ENCODE measurements at regions not wholly inside any gene's neighbourhood (a gene's known extent, or its start where the extent isn't known, plus 50 kb on each side); places are given as distances from the start of the nearest gene placed in this dataset.
"Not testable (repeated sequence)": the region's sequence is repeated elsewhere in the genome, so short reads cannot be mapped to it uniquely, and the experiment has no call there.

GRCh38 chr6:22173311-22173710 lies 123.5 kb downstream of the PRL start:
- no peaks in the 10 kb centered on the region for H3K36me3 ChIP-seq
- H3K9me3 ChIP-seq: peaks cover 14% of the 10 kb centered on the region
- no peaks in the 10 kb centered on the region for H3K4me1 ChIP-seq
- DNase-seq (ENCODE audit: low spot score in 2 of 2): no peak
- no peak overlapping the region for H3K4me3 ChIP-seq
- no peak overlapping the region for H3K27ac ChIP-seq
- no peaks in the 10 kb centered on the region for H3K27me3 ChIP-seq
- TF ChIP-seq EP300 (IDR thresholded peaks at IDR 0.05): no peak
- TF ChIP-seq POLR2AphosphoS5 (IDR thresholded peaks at IDR 0.05): no peak
- no peak for TF ChIP-seq POLR2A (IDR thresholded peaks at IDR 0.05)
- TF ChIP-seq, protein P1, sequence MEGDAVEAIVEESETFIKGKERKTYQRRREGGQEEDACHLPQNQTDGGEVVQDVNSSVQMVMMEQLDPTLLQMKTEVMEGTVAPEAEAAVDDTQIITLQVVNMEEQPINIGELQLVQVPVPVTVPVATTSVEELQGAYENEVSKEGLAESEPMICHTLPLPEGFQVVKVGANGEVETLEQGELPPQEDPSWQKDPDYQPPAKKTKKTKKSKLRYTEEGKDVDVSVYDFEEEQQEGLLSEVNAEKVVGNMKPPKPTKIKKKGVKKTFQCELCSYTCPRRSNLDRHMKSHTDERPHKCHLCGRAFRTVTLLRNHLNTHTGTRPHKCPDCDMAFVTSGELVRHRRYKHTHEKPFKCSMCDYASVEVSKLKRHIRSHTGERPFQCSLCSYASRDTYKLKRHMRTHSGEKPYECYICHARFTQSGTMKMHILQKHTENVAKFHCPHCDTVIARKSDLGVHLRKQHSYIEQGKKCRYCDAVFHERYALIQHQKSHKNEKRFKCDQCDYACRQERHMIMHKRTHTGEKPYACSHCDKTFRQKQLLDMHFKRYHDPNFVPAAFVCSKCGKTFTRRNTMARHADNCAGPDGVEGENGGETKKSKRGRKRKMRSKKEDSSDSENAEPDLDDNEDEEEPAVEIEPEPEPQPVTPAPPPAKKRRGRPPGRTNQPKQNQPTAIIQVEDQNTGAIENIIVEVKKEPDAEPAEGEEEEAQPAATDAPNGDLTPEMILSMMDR (IDR thresholded peaks at IDR 0.05): no peak

- not testable (repeated sequence) for H3K36me3 ChIP-seq; H3K9me3 ChIP-seq; H3K4me1 ChIP-seq; H3K27ac ChIP-seq; DNase-seq (ENCODE audit: low spot score in 2 of 2); H3K27me3 ChIP-seq; H3K4me3 ChIP-seq
- 100% methylated on average over 2 of the region's 20 CpGs for WGBS
These were observed 116.6 kb downstream of the PRL start for GRCh38 chr6:22180250-22180649.

- no peaks in the 10 kb centered on the region for H3K9me3 ChIP-seq
- no peaks in the 10 kb centered on the region for H3K36me3 ChIP-seq
- no peaks in the 10 kb centered on the region for H3K27me3 ChIP-seq
- no peak overlapping the region for H3K27ac ChIP-seq
- H3K4me1 ChIP-seq: no peaks in the 10 kb centered on the region
- TF ChIP-seq POLR2A (IDR thresholded peaks at IDR 0.05): no peak
- TF ChIP-seq, protein P1 (IDR thresholded peaks at IDR 0.05): no peak
- no peak for TF ChIP-seq POLR2AphosphoS5 (IDR thresholded peaks at IDR 0.05)
- no peak for TF ChIP-seq EP300 (IDR thresholded peaks at IDR 0.05)
- no peak for DNase-seq (ENCODE audit: low spot score in 2 of 2)
- H3K4me3 ChIP-seq: no peak overlapping the region
These were observed 112.5 kb downstream of the PRL start for GRCh38 chr6:22184371-22184770.

- no peak for DNase-seq (ENCODE audit: low spot score in 2 of 2)
- Histone ChIP-seq H3K27ac (no peak overlapping the region), H3K36me3 (no peaks in the 10 kb centered on the region), H3K4me1 (no peaks in the 10 kb centered on the region), H3K4me3 (no peak overlapping the region), H3K9me3 (no peaks in the 10 kb centered on the region), H3K27me3 (no peaks in the 10 kb centered on the region)
- 88% methylated on average over 6 of the region's 6 CpGs for WGBS
- TF ChIP-seq EP300 (IDR thresholded peaks at IDR 0.05) (no peak), POLR2A (IDR thresholded peaks at IDR 0.05) (no peak), POLR2AphosphoS5 (IDR thresholded peaks at IDR 0.05) (no peak)
- TF ChIP-seq, protein P1 (IDR thresholded peaks at IDR 0.05): no peak
These were observed 106.9 kb downstream of the PRL start for GRCh38 chr6:22189946-22190345.

DNA sequence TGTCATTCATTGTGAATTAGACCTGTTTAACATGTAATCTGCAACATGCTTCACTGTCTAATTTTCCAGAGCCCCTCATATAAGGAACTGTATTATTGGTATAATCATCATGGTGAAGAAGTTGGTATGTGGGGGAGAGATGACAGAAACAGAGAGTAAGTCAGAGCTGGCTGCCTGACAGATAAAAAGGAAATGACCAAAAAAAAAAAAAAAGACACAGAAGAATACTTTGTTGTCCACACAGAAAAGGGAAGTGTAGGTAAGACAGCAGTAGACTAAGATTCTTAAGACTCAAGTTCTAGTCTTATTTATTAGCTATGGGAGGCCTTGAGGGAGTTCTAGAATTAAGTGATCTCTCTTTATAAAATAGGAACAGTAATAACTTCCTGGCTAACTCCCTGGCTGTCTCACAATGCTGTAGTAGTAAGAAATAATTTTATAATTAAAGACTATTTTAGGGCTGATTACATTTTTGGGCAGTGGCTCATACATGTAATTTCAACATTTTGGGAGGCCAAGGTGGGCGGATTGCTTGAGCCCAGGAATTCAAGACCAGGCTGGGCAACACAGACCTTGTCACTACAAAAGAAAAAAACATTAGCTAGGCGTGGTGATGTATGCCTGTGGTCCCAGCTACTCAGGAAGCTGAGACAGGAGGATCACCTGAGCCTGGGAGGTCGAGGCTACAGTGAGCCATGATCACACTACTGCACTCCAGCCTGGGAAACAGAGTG lies 102.5 kb downstream of the PRL start:
- no peaks in the 10 kb centered on the region for H3K36me3 ChIP-seq
- no peaks in the 10 kb centered on the region for H3K9me3 ChIP-seq
- H3K27ac ChIP-seq: no peak overlapping the region
- DNase-seq (ENCODE audit: low spot score in 2 of 2): no peak
- no peak overlapping the region for H3K4me3 ChIP-seq
- WGBS: 85% methylated on average over 3 of the region's 3 CpGs
- H3K27me3 ChIP-seq: no peaks in the 10 kb centered on the region
- H3K4me1 ChIP-seq: no peaks in the 10 kb centered on the region
- no peak for TF ChIP-seq EP300 (IDR thresholded peaks at IDR 0.05)
- TF ChIP-seq, protein P1 (IDR thresholded peaks at IDR 0.05): no peak
- TF ChIP-seq POLR2A (IDR thresholded peaks at IDR 0.05): no peak

DNA sequence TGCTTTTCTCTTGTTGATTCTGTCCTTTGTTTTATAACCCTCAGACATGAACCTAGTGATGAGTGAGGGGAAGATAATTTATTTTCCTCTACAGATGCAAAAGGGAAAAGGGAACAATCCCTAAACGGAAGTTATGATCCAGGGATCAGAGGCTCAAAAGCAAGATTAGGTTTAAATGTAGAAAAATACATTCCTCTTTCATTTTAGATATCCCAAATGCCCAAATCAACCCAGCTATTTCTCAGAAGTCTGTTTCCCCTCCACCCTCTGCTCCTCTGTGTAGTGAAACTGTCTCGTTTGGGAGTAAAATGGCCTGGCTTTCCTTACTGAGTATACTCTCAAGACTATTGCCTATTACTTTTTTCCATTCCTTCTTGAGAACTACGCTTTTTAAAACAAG lies 97.1 kb downstream of the PRL start:
- 81% methylated on average over 3 of the region's 3 CpGs for WGBS
- Histone ChIP-seq H3K36me3 (no peaks in the 10 kb centered on the region), H3K27ac (no peak overlapping the region), H3K4me3 (no peak overlapping the region), H3K27me3 (no peaks in the 10 kb centered on the region), H3K4me1 (no peaks in the 10 kb centered on the region), H3K9me3 (no peaks in the 10 kb centered on the region)
- no peak for DNase-seq (ENCODE audit: low spot score in 2 of 2)
- TF ChIP-seq POLR2A (IDR thresholded peaks at IDR 0.05): no peak
- TF ChIP-seq, protein P1 (IDR thresholded peaks at IDR 0.05): no peak
- TF ChIP-seq EP300 (IDR thresholded peaks at IDR 0.05): no peak
- no peak for TF ChIP-seq POLR2AphosphoS5 (IDR thresholded peaks at IDR 0.05)

Measured in suprapubic skin (tissue), 4 donors.